ENCODE measurements at regions not wholly inside any gene's neighbourhood (a gene's known extent, or its start where the extent isn't known, plus 50 kb on each side); places are given as distances from the start of the nearest gene placed in this dataset.

- DNase-seq, result no peak
These were observed 473.0 kb downstream of the RPS24 start for GRCh38 chr10:78506614-78507013.

- no peak for DNase-seq
These were observed 474.0 kb downstream of the RPS24 start for GRCh38 chr10:78507510-78508160.

- DNase-seq, result no peak
These were observed 475.5 kb downstream of the RPS24 start for GRCh38 chr10:78508955-78509748.

- no peak for DNase-seq
These were observed 477.1 kb downstream of the RPS24 start for GRCh38 chr10:78510566-78511323.

- DNase-seq, result no peak
These were observed 477.9 kb downstream of the RPS24 start for GRCh38 chr10:78511324-78512204.

GRCh38 chr10:78512205-78512550, 478.5 kb downstream of the RPS24 start:
- DNase-seq, result no peak

- DNase-seq, result no peak
These were observed 479.7 kb downstream of the RPS24 start for GRCh38 chr10:78513330-78513729.

- no peak for DNase-seq
These were observed 480.3 kb downstream of the RPS24 start for GRCh38 chr10:78513986-78514385.

GRCh38 chr10:78514459-78514858, 480.8 kb downstream of the RPS24 start:
- no peak for DNase-seq

GRCh38 chr10:78515038-78515872, 481.6 kb downstream of the RPS24 start:
- no peak for DNase-seq

GRCh38 chr10:78515873-78516153, 482.1 kb downstream of the RPS24 start:
- DNase-seq, result no peak

- no peak for DNase-seq
These were observed 482.6 kb downstream of the RPS24 start for GRCh38 chr10:78516236-78516635.

GRCh38 chr10:78516756-78517155, 483.1 kb downstream of the RPS24 start:
- no peak for DNase-seq

- no peak for DNase-seq
These were observed 484.6 kb downstream of the RPS24 start for GRCh38 chr10:78518224-78518623.

- DNase-seq, result no peak
These were observed 487.2 kb downstream of the RPS24 start for GRCh38 chr10:78520737-78521430.

GRCh38 chr10:78523453-78523852, 489.8 kb downstream of the RPS24 start:
- no peak for DNase-seq

- no peak for DNase-seq
These were observed 490.7 kb downstream of the RPS24 start for GRCh38 chr10:78524342-78524741.

- DNase-seq, result no peak
These were observed 491.3 kb downstream of the RPS24 start for GRCh38 chr10:78524941-78525340.

- no peak for DNase-seq
These were observed 492.7 kb downstream of the RPS24 start for GRCh38 chr10:78526347-78526746.

GRCh38 chr10:78527296-78527695, 493.6 kb downstream of the RPS24 start:
- no peak for DNase-seq

- no peak for DNase-seq
These were observed 495.1 kb downstream of the RPS24 start for GRCh38 chr10:78528749-78529204.
